CD4-positive, alpha-beta T cell treated with Interleukin-15 for 4 hours (primary cell): ENCODE measurements at regions not wholly inside any gene's neighbourhood (a gene's known extent, or its start where the extent isn't known, plus 50 kb on each side); places are given as distances from the start of the nearest gene placed in this dataset.

ENCODE experiments used
- DNase-seq: peaks from one replicate; pipeline ENCODE4 v3.0.0-alpha.2; 2020; ENCODE audit warnings: low spot score

- DNase-seq, result no peak
Observed at GRCh38 chr2:12284487-12284886, 432.2 kb upstream of the TRIB2 start.

GRCh38 chr2:12286347-12286746 lies 430.4 kb upstream of the TRIB2 start:
- no peak for DNase-seq

GRCh38 chr2:12287220-12287751 lies 429.4 kb upstream of the TRIB2 start:
- DNase-seq, result no peak

GRCh38 chr2:12288048-12288447 lies 428.7 kb upstream of the TRIB2 start:
- DNase-seq, result no peak

GRCh38 chr2:12289120-12289802 lies 427.5 kb upstream of the TRIB2 start:
- no peak for DNase-seq

- no peak for DNase-seq
Observed at GRCh38 chr2:12291303-12291702, 425.4 kb upstream of the TRIB2 start.

GRCh38 chr2:12293874-12294273 lies 422.9 kb upstream of the TRIB2 start:
- no peak for DNase-seq

- no peak for DNase-seq
Observed at GRCh38 chr2:12295856-12296519, 420.7 kb upstream of the TRIB2 start.

- no peak for DNase-seq
Observed at GRCh38 chr2:12296915-12297314, 419.8 kb upstream of the TRIB2 start.

- no peak for DNase-seq
Observed at GRCh38 chr2:12298352-12298751, 418.4 kb upstream of the TRIB2 start.

- DNase-seq, result no peak
Observed at GRCh38 chr2:12299431-12299830, 417.3 kb upstream of the TRIB2 start.

- DNase-seq, result no peak
Observed at GRCh38 chr2:12300019-12300602, 416.6 kb upstream of the TRIB2 start.

- no peak for DNase-seq
Observed at GRCh38 chr2:12300927-12301326, 415.8 kb upstream of the TRIB2 start.

- no peak for DNase-seq
Observed at GRCh38 chr2:12302140-12302539, 414.6 kb upstream of the TRIB2 start.

- DNase-seq, result no peak
Observed at GRCh38 chr2:12302691-12303090, 414.0 kb upstream of the TRIB2 start.

- DNase-seq, result peak; percentile 5
Observed at GRCh38 chr2:12303181-12304030, 413.3 kb upstream of the TRIB2 start.

- DNase-seq, result no peak
Observed at GRCh38 chr2:12304564-12305171, 412.1 kb upstream of the TRIB2 start.

GRCh38 chr2:12305931-12306330 lies 410.8 kb upstream of the TRIB2 start:
- no peak for DNase-seq

GRCh38 chr2:12310399-12310798 lies 406.3 kb upstream of the TRIB2 start:
- DNase-seq, result no peak

- DNase-seq, result no peak
Observed at GRCh38 chr2:12313445-12314126, 403.1 kb upstream of the TRIB2 start.

GRCh38 chr2:12314127-12314760 lies 402.5 kb upstream of the TRIB2 start:
- no peak for DNase-seq
